PC-3 (cell line): ENCODE measurements at regions not wholly inside any gene's neighbourhood (a gene's known extent, or its start where the extent isn't known, plus 50 kb on each side); places are given as distances from the start of the nearest gene placed in this dataset.

ENCODE experiments used
- ATAC-seq: fragments of 200-7000 bp; cut with Tn5 transposase; 2 replicates; pipeline ENCODE4 v1.9.1; 2020; ENCODE audit warnings: mild to moderate bottlenecking, moderate library complexity
- BruUV-seq: library from RNA; stranded (reverse); fragments of 400-500 nt; replicated peaks from 2 replicates; lab custom pipeline; 2021; lab: Mats Ljungman, UMichigan
- CTCF ChIA-PET: fragments of 300-600 bp; sonication (Branson Sonifier 250); formaldehyde crosslinking; loops from one replicate; lab custom pipeline; 2022; ENCODE audit warnings: antibody characterized with exemption; lab: Charles Lee
- POLR2A ChIA-PET: fragments of 300-600 bp; sonication (Branson Sonifier 250); formaldehyde crosslinking; loops from one replicate; lab custom pipeline; 2022; ENCODE audit warnings: antibody characterized with exemption; ENCODE audit not compliant: unreplicated experiment; lab: Charles Lee
- DNase-seq: peaks from one replicate; pipeline ENCODE4 v3.0.0-alpha.2; 2015
- H2AFZ ChIP-seq: fragments of 300-600 bp; sonication (generic); 2 replicates; pipeline ENCODE4 v1.6.0; 2016; ENCODE audit warnings: antibody characterized with exemption, low read length
- H3F3A ChIP-seq: fragments of 300-600 bp; sonication (generic); one replicate; pipeline ENCODE4 v1.6.0; 2017; ENCODE audit warnings: antibody characterized with exemption, low read length, control low read depth, mild to moderate bottlenecking; ENCODE audit not compliant: unreplicated experiment
- H3K27ac ChIP-seq: fragments of 300-600 bp; sonication (generic); 2 replicates; pipeline ENCODE4 v1.5.1; 2016; ENCODE audit warnings: mild to moderate bottlenecking, low read length
- H3K27me3 ChIP-seq: fragments of 300-600 bp; sonication (generic); 2 replicates; pipeline ENCODE4 v1.6.1; 2016; ENCODE audit warnings: low read length, mixed read lengths
- H3K36me3 ChIP-seq: fragments of 300-600 bp; sonication (generic); 2 replicates; pipeline ENCODE4 v1.6.1; 2016; ENCODE audit warnings: low read depth, mixed run types, low read length, mixed read lengths
- H3K4me1 ChIP-seq: fragments of 300-600 bp; sonication (generic); 2 replicates; pipeline ENCODE4 v1.5.1; 2016; ENCODE audit warnings: low read length; ENCODE audit not compliant: insufficient read depth
- H3K4me2 ChIP-seq: fragments of 300-600 bp; sonication (generic); 2 replicates; pipeline ENCODE4 v1.6.0; 2016; ENCODE audit warnings: low read length
- H3K4me3 ChIP-seq: fragments of 300-600 bp; sonication (generic); 2 replicates; pipeline ENCODE4 v1.5.1; 2016; ENCODE audit warnings: mild to moderate bottlenecking, low read length, mixed read lengths
- H3K79me2 ChIP-seq: fragments of 300-600 bp; sonication (generic); 2 replicates; pipeline ENCODE4 v1.6.1; 2017; ENCODE audit warnings: low read length, mixed read lengths
- H3K9ac ChIP-seq: fragments of 300-600 bp; sonication (generic); 2 replicates; pipeline ENCODE4 v1.6.0; 2016; ENCODE audit warnings: mild to moderate bottlenecking, low read length
- H3K9me2 ChIP-seq: fragments of 300-600 bp; sonication (generic); replicated peaks from 2 replicates; pipeline ENCODE4 v1.6.1; 2016; ENCODE audit warnings: mixed run types, low read length, mixed read lengths
- H3K9me3 ChIP-seq: fragments of 300-600 bp; sonication (generic); 2 replicates; pipeline ENCODE4 v1.6.1; 2016; ENCODE audit warnings: low read length, mixed read lengths
- H4K20me1 ChIP-seq: fragments of 300-600 bp; sonication (generic); 2 replicates; pipeline ENCODE4 v1.6.1; 2016; ENCODE audit warnings: low read length, mixed read lengths
- EZH2 ChIP-seq: fragments of 300-600 bp; sonication (generic); IDR thresholded peaks from one replicate; pipeline ENCODE4 v1.6.1; 2017; ENCODE audit warnings: antibody characterized with exemption, mild to moderate bottlenecking, low read length; ENCODE audit not compliant: unreplicated experiment
- EZH2phosphoT487 ChIP-seq: fragments of 300-600 bp; sonication (generic); IDR thresholded peaks from 2 replicates; pipeline ENCODE4 v1.6.1; 2018; ENCODE audit warnings: mild to moderate bottlenecking, antibody characterized with exemption, low read length, borderline replicate concordance
- intact Hi-C: fragments of 100-400 bp; cut with micrococcal nuclease; formaldehyde crosslinking; loops from 2 replicates; pipeline ENCODE4 v1.9.0; 2023
- TF ChIP-seq, protein P1 (sequence below): fragments of 300-600 bp; sonication (generic); conservative IDR thresholded peaks from 2 replicates; pipeline ENCODE4 v1.5.1; 2017; ENCODE audit warnings: antibody characterized with exemption, low read depth, mild to moderate bottlenecking, low read length

- H3K36me3 ChIP-seq: no peaks in the 10 kb centered on the region
- H3K79me2 ChIP-seq: no peaks in the 10 kb centered on the region
- no peak for ATAC-seq
- intact Hi-C loops: no loop called here
- TF ChIP-seq, protein P1, sequence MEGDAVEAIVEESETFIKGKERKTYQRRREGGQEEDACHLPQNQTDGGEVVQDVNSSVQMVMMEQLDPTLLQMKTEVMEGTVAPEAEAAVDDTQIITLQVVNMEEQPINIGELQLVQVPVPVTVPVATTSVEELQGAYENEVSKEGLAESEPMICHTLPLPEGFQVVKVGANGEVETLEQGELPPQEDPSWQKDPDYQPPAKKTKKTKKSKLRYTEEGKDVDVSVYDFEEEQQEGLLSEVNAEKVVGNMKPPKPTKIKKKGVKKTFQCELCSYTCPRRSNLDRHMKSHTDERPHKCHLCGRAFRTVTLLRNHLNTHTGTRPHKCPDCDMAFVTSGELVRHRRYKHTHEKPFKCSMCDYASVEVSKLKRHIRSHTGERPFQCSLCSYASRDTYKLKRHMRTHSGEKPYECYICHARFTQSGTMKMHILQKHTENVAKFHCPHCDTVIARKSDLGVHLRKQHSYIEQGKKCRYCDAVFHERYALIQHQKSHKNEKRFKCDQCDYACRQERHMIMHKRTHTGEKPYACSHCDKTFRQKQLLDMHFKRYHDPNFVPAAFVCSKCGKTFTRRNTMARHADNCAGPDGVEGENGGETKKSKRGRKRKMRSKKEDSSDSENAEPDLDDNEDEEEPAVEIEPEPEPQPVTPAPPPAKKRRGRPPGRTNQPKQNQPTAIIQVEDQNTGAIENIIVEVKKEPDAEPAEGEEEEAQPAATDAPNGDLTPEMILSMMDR: no peak
- TF ChIP-seq EZH2: no peak
- no peak for TF ChIP-seq EZH2phosphoT487
- no peak overlapping the region for H3K4me3 ChIP-seq
- H3K27me3 ChIP-seq: no peaks in the 10 kb centered on the region
- no peaks in the 10 kb centered on the region for H4K20me1 ChIP-seq
- H3K9me3 ChIP-seq: no peaks in the 10 kb centered on the region
- no peak for DNase-seq
- no peak overlapping the region for H3K9ac ChIP-seq
- no peak overlapping the region for H2AFZ ChIP-seq
- no peaks in the 10 kb centered on the region for H3F3A ChIP-seq
- CTCF ChIA-PET: no interaction called here
- no peaks in the 10 kb centered on the region for H3K4me1 ChIP-seq
- no TSS peak for BruUV-seq
- POLR2A ChIA-PET: no interaction called here
- no peak overlapping the region for H3K27ac ChIP-seq
- no peak overlapping the region for H3K4me2 ChIP-seq
- H3K9me2 ChIP-seq: no peaks in the 10 kb centered on the region
These were observed 133.4 kb downstream of the ACTBL2 start for GRCh38 chr5:57349214-57349613.

GRCh38 chr5:57348376-57349140 lies 134.1 kb downstream of the ACTBL2 start:
- CTCF ChIA-PET: no interaction called here
- BruUV-seq: no TSS peak
- ATAC-seq: no peak

GRCh38 chr5:57346328-57346727 lies 136.3 kb downstream of the ACTBL2 start:
- no peaks in the 10 kb centered on the region for H3K4me1 ChIP-seq
- BruUV-seq: no TSS peak
- no peaks in the 10 kb centered on the region for H3K79me2 ChIP-seq
- H2AFZ ChIP-seq: no peak overlapping the region
- CTCF ChIA-PET: no interaction called here
- no peak overlapping the region for H3K27ac ChIP-seq
- no peaks in the 10 kb centered on the region for H3F3A ChIP-seq
- H3K4me3 ChIP-seq: no peak overlapping the region
- ATAC-seq (no peak), DNase-seq (no peak)
- H3K9me2 ChIP-seq: no peaks in the 10 kb centered on the region
- no peaks in the 10 kb centered on the region for H4K20me1 ChIP-seq
- no peak overlapping the region for H3K4me2 ChIP-seq
- no peak overlapping the region for H3K9ac ChIP-seq
- H3K36me3 ChIP-seq: no peaks in the 10 kb centered on the region
- POLR2A ChIA-PET: no interaction called here
- no peaks in the 10 kb centered on the region for H3K27me3 ChIP-seq
- no peaks in the 10 kb centered on the region for H3K9me3 ChIP-seq
- intact Hi-C loops: no loop called here
- TF ChIP-seq EZH2phosphoT487 (no peak), EZH2 (no peak)
- TF ChIP-seq, protein P1: no peak

More at GRCh38 chr5:57348376-57349140, 134.1 kb downstream of the ACTBL2 start:
- POLR2A ChIA-PET: no interaction called here
- no peaks in the 10 kb centered on the region for H3K36me3 ChIP-seq
- intact Hi-C loops: no loop called here
- H3K4me2 ChIP-seq: no peak overlapping the region
- no peak overlapping the region for H3K27ac ChIP-seq
- no peak for DNase-seq
- no peaks in the 10 kb centered on the region for H3K4me1 ChIP-seq
- no peaks in the 10 kb centered on the region for H3K27me3 ChIP-seq
- no peaks in the 10 kb centered on the region for H3K9me3 ChIP-seq
- no peak overlapping the region for H3K4me3 ChIP-seq
- no peaks in the 10 kb centered on the region for H3K9me2 ChIP-seq
- H4K20me1 ChIP-seq: no peaks in the 10 kb centered on the region
- no peaks in the 10 kb centered on the region for H3K79me2 ChIP-seq
- TF ChIP-seq EZH2phosphoT487 (no peak), EZH2 (no peak)
- TF ChIP-seq, protein P1: no peak
- H3F3A ChIP-seq: no peaks in the 10 kb centered on the region
- no peak overlapping the region for H2AFZ ChIP-seq
- H3K9ac ChIP-seq: no peak overlapping the region
